ENCODE measurements at regions not wholly inside any gene's neighbourhood (a gene's known extent, or its start where the extent isn't known, plus 50 kb on each side); places are given as distances from the start of the nearest gene placed in this dataset.
A peak's percentile ranks its signal among the peaks of the same experiment; 100 is the strongest.

DNA sequence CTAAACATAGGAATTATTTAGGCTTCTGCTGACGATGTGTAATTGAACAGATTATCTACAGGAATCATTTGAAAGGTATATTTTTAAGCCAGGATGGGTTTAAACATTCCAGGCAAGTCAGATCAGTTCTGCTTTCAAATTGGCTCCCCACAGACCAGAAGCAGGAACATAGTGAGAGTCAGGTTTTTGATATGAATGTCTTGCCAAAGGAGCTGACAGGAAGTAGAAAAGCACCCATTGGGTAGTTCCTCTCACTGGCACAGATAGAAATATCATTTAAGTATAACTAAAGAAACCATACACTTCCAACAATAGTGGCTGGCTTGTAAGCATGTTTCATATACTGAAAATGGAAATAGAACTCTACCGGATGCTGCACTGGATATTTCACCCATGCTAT lies 95.2 kb downstream of the CLDN1 start (continued):
- TF ChIP-seq EZH2 (IDR thresholded peaks at IDR 0.05; ENCODE audit: low read depth, unreplicated experiment), result no peak
- TF ChIP-seq, protein P1, sequence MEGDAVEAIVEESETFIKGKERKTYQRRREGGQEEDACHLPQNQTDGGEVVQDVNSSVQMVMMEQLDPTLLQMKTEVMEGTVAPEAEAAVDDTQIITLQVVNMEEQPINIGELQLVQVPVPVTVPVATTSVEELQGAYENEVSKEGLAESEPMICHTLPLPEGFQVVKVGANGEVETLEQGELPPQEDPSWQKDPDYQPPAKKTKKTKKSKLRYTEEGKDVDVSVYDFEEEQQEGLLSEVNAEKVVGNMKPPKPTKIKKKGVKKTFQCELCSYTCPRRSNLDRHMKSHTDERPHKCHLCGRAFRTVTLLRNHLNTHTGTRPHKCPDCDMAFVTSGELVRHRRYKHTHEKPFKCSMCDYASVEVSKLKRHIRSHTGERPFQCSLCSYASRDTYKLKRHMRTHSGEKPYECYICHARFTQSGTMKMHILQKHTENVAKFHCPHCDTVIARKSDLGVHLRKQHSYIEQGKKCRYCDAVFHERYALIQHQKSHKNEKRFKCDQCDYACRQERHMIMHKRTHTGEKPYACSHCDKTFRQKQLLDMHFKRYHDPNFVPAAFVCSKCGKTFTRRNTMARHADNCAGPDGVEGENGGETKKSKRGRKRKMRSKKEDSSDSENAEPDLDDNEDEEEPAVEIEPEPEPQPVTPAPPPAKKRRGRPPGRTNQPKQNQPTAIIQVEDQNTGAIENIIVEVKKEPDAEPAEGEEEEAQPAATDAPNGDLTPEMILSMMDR (conservative IDR thresholded peaks at IDR 0.05; ENCODE audit: low read depth in 2 of 2), result no peak

DNA sequence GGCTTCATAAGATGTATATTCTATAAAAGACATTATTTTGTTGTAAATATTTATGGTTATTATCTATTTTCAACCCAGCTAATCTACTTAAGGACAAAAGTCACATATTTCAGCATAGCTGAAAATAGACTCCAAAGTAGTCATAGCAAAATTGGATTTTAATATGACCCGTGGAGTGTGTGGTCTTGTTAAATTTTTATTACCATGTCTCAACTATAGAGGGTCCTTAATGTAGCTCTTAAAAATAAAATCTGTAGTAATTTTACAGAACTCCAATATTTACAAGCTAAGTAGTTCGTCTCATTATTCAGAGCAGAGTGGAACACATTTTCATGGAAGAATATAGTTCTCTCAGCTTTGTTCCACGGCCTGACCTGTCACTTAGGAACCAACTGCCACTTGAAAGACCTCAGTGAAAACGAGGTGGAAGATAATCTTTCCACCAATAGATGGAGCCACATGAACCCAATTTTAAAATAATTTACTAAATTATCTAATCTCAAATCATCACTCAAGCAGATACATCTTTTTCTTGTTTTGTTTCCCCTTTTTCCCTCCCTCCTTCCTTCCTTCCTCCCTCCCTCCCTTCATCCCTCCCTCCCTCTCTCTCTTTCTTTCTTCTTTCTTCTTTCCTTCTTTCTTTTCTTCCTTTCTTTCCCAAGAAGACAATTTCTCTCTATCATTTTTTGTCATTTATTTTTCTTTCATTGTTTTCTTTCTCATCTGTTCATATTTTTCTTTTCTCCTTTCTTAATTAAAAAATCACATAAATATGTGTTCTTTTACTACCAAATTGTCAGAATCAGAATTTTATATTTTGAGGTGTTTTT lies 97.2 kb downstream of the CLDN1 start:
- Histone ChIP-seq H3K27ac (ENCODE audit: low read depth) (no peak overlapping the region), H4K20me1 (replicated peaks; ENCODE audit: insufficient read depth) (no peaks in the 10 kb centered on the region), H3K36me3 (ENCODE audit: insufficient read depth) (no peaks in the 10 kb centered on the region), H2AFZ (no peak overlapping the region), H3K4me2 (no peak overlapping the region), H3F3A (replicated peaks; ENCODE audit: low read depth) (no peaks in the 10 kb centered on the region), H3K4me3 (no peak overlapping the region), H3K4me1 (ENCODE audit: insufficient read depth) (no peaks in the 10 kb centered on the region), H3K9me2 (ENCODE audit: insufficient read depth) (no peaks in the 10 kb centered on the region), H3K79me2 (replicated peaks; ENCODE audit: insufficient read depth) (no peaks in the 10 kb centered on the region), H3K27me3 (ENCODE audit: insufficient read depth) (no peaks in the 10 kb centered on the region)
- ATAC-seq (no peak; the same call in 1 of the 3 replicates), DNase-seq (ENCODE audit: low spot score) (peak; percentile 59)
- Mint-ChIP-seq H3K36me3 (ENCODE audit: low read depth) (peaks cover 3% of the 10 kb centered on the region; the same call in 1 of the 3 replicates), H3K27me3 (ENCODE audit: insufficient read depth, low read depth, poor library complexity) (peaks cover 3% of the 10 kb centered on the region), H3K27ac (no peak overlapping the region), H3K9me3 (peaks cover 7% of the 10 kb centered on the region; the same call in 2 of the 3 replicates), H3K4me3 (no peak overlapping the region), H3K4me1 (no peaks in the 10 kb centered on the region; the same call in 2 of the 3 replicates)
- TF ChIP-seq, protein P2, sequence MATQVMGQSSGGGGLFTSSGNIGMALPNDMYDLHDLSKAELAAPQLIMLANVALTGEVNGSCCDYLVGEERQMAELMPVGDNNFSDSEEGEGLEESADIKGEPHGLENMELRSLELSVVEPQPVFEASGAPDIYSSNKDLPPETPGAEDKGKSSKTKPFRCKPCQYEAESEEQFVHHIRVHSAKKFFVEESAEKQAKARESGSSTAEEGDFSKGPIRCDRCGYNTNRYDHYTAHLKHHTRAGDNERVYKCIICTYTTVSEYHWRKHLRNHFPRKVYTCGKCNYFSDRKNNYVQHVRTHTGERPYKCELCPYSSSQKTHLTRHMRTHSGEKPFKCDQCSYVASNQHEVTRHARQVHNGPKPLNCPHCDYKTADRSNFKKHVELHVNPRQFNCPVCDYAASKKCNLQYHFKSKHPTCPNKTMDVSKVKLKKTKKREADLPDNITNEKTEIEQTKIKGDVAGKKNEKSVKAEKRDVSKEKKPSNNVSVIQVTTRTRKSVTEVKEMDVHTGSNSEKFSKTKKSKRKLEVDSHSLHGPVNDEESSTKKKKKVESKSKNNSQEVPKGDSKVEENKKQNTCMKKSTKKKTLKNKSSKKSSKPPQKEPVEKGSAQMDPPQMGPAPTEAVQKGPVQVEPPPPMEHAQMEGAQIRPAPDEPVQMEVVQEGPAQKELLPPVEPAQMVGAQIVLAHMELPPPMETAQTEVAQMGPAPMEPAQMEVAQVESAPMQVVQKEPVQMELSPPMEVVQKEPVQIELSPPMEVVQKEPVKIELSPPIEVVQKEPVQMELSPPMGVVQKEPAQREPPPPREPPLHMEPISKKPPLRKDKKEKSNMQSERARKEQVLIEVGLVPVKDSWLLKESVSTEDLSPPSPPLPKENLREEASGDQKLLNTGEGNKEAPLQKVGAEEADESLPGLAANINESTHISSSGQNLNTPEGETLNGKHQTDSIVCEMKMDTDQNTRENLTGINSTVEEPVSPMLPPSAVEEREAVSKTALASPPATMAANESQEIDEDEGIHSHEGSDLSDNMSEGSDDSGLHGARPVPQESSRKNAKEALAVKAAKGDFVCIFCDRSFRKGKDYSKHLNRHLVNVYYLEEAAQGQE (IDR thresholded peaks at IDR 0.05; ENCODE audit: unreplicated experiment), result no peak
- TF ChIP-seq, protein P1 (conservative IDR thresholded peaks at IDR 0.05; ENCODE audit: low read depth in 2 of 2), result peak; percentile 62 to 63
- TF ChIP-seq ZNF331 (CRISPR knock-in tag; IDR thresholded peaks at IDR 0.05; ENCODE audit: low read depth), result no peak
